Peyer's patch (tissue), 4 donors: ENCODE measurements at regions not wholly inside any gene's neighbourhood (a gene's known extent, or its start where the extent isn't known, plus 50 kb on each side); places are given as distances from the start of the nearest gene placed in this dataset.

ENCODE experiments used
- DNase-seq, 3 donors: peaks; one replicate each; pipeline ENCODE4 v3.0.0-alpha.2; 2017 to 2019
- H3K27ac ChIP-seq, 4 donors: fragments of 200-600 bp; sonication (generic); one replicate each; pipeline ENCODE4 v1.5.1; 2016 to 2019
- H3K27me3 ChIP-seq, 2 donors: fragments of 200-600 bp; sonication (generic); one replicate each; pipeline ENCODE4 v1.5.1; 2019
- H3K36me3 ChIP-seq, 3 donors: fragments of 200-600 bp; sonication (generic); one replicate each; pipeline ENCODE4 v1.5.1; 2016 to 2019
- H3K4me1 ChIP-seq, 4 donors: fragments of 200-600 bp; sonication (generic); one replicate each; pipeline ENCODE4 v1.5.1; 2016 to 2019
- H3K4me3 ChIP-seq, 4 donors: fragments of 200-600 bp; sonication (generic); 1 replicate in 3 of 4; 2 replicates in 1 of 4; pipeline ENCODE4 v1.5.1; 2016 to 2019; ENCODE audit warnings: mild to moderate bottlenecking in 1 of 4
- H3K9me3 ChIP-seq, 4 donors: fragments of 200-600 bp; sonication (generic); one replicate each; pipeline ENCODE4 v1.5.1; 2016 to 2019; ENCODE audit warnings: mild to moderate bottlenecking in 1 of 4
- CTCF ChIP-seq, 6 experiments: fragments of 450-650 bp in 4 of 6; fragments of 200-600 bp in 2 of 6; sonication (generic) in 1 of 6; IDR thresholded peaks; one replicate each; pipeline ENCODE4 v1.5.1; 2017 to 2019; ENCODE audit warnings: antibody characterized with exemption in 6 of 6, mild to moderate bottlenecking in 3 of 6, moderate library complexity in 1 of 6
- POLR2A ChIP-seq, 2 donors: fragments of 450-650 bp; IDR thresholded peaks; one replicate each; pipeline ENCODE4 v1.5.1; 2017; ENCODE audit warnings: antibody characterized with exemption in 2 of 2, mild to moderate bottlenecking in 2 of 2, moderate library complexity in 2 of 2

GRCh38 chr12:45587877-45588533, 141.5 kb upstream of the ARID2 start:
- peak in 2 of 3 donors; percentile 64 to 71 for DNase-seq
- no peaks in the 10 kb centered on the region for H3K9me3 ChIP-seq
- H3K27ac ChIP-seq = peak overlapping the region in 3 of 4 donors; percentile 38 to 82 (median 68)
- TF ChIP-seq CTCF (IDR thresholded peaks at IDR 0.05) = peak in 1 of 6 experiments; percentile 3
- TF ChIP-seq POLR2A (IDR thresholded peaks at IDR 0.05) = no peak
- no peak overlapping the region for H3K4me3 ChIP-seq
- no peaks in the 10 kb centered on the region for H3K36me3 ChIP-seq
- H3K27me3 ChIP-seq = no peaks in the 10 kb centered on the region
- peaks cover 0 to 20% (median 2%) of the 10 kb centered on the region in 4 donors for H3K4me1 ChIP-seq

DNA sequence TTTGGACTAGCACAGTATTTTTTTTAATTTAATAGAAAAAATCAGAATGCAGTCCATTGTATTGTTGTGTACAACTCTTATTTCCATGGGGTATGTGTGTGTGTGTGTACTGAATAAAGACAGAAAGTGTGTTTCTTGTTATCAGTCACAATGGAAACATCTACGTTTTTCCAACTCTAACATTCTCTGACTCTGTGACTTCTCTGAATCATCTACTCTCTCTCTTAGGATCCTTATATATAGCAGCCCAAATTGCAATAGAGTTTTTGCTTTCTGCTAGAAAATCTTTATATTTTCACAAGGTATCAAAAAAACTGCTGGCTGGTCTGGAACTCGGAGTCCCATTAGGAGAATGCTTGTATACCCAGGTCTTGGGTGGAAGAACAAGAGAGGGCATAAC, 138.9 kb upstream of the ARID2 start:
- no peaks in the 10 kb centered on the region for H3K9me3 ChIP-seq
- peaks cover 0 to 20% (median 2%) of the 10 kb centered on the region in 4 donors for H3K4me1 ChIP-seq
- no peak overlapping the region for H3K27ac ChIP-seq
- H3K27me3 ChIP-seq = no peaks in the 10 kb centered on the region
- DNase-seq = no peak
- TF ChIP-seq POLR2A (IDR thresholded peaks at IDR 0.05) = no peak
- TF ChIP-seq CTCF (IDR thresholded peaks at IDR 0.05) = no peak
- H3K36me3 ChIP-seq = no peaks in the 10 kb centered on the region
- no peak overlapping the region for H3K4me3 ChIP-seq

DNA sequence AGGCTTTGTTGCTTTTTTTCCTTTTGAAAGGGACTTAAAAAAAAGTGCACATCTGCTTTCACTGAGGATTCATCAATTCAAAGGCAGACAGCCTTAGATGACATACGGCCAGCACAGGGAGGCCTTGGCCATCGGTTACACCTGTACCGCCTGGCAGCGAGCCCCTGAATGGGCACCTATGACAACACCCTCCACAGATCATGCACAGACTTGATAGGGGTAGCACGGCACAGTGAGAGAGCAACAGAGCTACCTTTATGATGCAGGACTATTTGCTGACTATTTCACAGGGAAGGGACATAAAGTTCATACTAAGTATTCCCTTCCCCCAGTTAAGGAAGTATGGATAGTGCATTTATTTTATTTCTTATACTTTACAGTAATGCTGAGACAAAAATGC, 137.9 kb upstream of the ARID2 start:
- TF ChIP-seq CTCF (IDR thresholded peaks at IDR 0.05) (no peak), POLR2A (IDR thresholded peaks at IDR 0.05) (no peak)
- no peak for DNase-seq
- no peaks in the 10 kb centered on the region for H3K27me3 ChIP-seq
- peaks cover 0 to 16% (median 2%) of the 10 kb centered on the region in 4 donors for H3K4me1 ChIP-seq
- no peak overlapping the region for H3K27ac ChIP-seq
- H3K4me3 ChIP-seq = no peak overlapping the region
- H3K9me3 ChIP-seq = no peaks in the 10 kb centered on the region
- H3K36me3 ChIP-seq = no peaks in the 10 kb centered on the region

- H3K4me3 ChIP-seq = no peak overlapping the region
- peaks cover 0 to 4% (median 0%) of the 10 kb centered on the region in 4 donors for H3K4me1 ChIP-seq
- TF ChIP-seq POLR2A (IDR thresholded peaks at IDR 0.05) = no peak
- TF ChIP-seq CTCF (IDR thresholded peaks at IDR 0.05) = no peak
- H3K36me3 ChIP-seq = no peaks in the 10 kb centered on the region
- no peaks in the 10 kb centered on the region for H3K27me3 ChIP-seq
- H3K9me3 ChIP-seq = no peaks in the 10 kb centered on the region
- DNase-seq = no peak
- no peak overlapping the region for H3K27ac ChIP-seq
These were observed 133.1 kb upstream of the ARID2 start for GRCh38 chr12:45596366-45596765.

GRCh38 chr12:45598336-45598735, 131.2 kb upstream of the ARID2 start:
- Histone ChIP-seq H3K9me3 (no peaks in the 10 kb centered on the region), H3K4me1 (no peaks in the 10 kb centered on the region), H3K4me3 (no peak overlapping the region), H3K27ac (no peak overlapping the region), H3K36me3 (no peaks in the 10 kb centered on the region), H3K27me3 (no peaks in the 10 kb centered on the region)
- TF ChIP-seq CTCF (IDR thresholded peaks at IDR 0.05) (no peak), POLR2A (IDR thresholded peaks at IDR 0.05) (no peak)
- DNase-seq = no peak
